ENCODE measurements at regions not wholly inside any gene's neighbourhood (a gene's known extent, or its start where the extent isn't known, plus 50 kb on each side); places are given as distances from the start of the nearest gene placed in this dataset.

GRCh38 chr3:71893702-71894479 is 108.9 kb upstream of the PROK2 start:
- DNase-seq (ENCODE audit: low read depth in 2 of 2) = no peak

GRCh38 chr3:71893122-71893521 is 108.2 kb upstream of the PROK2 start:
- DNase-seq (ENCODE audit: low read depth in 2 of 2) = no peak

- DNase-seq (ENCODE audit: low read depth in 2 of 2) = no peak
Measured at GRCh38 chr3:71891483-71891882, 106.5 kb upstream of the PROK2 start.

DNA sequence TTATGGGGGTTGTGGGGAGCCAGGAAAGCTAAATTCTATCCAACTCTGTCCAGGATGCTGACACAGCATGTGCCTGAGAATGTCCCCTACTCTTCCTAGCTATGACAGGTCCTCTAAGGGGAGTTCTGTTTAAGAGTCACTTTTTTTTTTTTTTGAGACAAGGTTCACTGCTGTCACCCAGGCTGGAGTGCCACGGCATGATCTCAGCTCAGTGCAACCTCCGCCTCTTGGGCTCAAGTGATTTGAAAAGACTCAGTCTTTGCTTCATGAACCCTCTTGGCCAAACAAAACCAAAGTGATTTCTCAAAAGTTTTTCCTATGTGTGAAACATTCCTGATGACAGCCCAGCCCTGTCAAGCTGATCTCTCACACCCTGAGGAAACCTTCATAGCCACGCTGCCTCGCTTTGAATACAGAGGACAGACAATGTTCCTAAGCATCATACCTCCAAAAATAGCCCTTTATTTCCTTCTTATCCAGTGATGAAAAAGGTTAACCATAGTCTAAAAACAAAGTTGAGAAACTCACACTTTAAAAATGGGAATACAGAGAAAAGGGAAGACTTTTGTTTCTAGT is 105.5 kb upstream of the PROK2 start:
- DNase-seq (ENCODE audit: low read depth in 2 of 2) = no peak

DNA sequence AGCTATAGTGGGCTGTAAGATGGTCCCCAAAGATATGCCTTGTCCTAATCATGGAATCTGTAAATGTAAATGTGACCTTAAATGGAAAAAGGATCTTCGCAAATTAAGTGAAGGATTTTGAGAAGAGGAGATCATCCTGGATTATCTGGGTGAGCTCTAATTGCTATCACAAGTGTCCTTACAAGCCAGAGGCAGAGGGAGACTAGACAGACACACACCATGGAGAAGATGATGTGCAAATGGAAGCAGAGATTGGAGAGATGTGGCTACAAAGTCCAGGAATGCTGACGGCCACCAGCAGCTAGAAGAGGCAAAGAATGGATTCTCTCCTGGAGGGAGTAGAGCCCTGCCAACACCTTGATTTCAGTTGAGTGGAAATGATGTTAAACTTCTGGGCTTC is 102.3 kb upstream of the PROK2 start:
- DNase-seq (ENCODE audit: low read depth in 2 of 2) = no peak

- DNase-seq (ENCODE audit: low read depth in 2 of 2) = no peak
Measured at GRCh38 chr3:71885006-71885405, 100.1 kb upstream of the PROK2 start.

GRCh38 chr3:71881732-71882131 is 96.8 kb upstream of the PROK2 start:
- DNase-seq (ENCODE audit: low read depth in 2 of 2) = no peak

- DNase-seq (ENCODE audit: low read depth in 2 of 2) = no peak
Measured at GRCh38 chr3:71881041-71881440, 96.1 kb upstream of the PROK2 start.

GRCh38 chr3:71879089-71879488 is 94.1 kb upstream of the PROK2 start:
- no peak for DNase-seq (ENCODE audit: low read depth in 2 of 2)

- DNase-seq (ENCODE audit: low read depth in 2 of 2) = no peak
Measured at GRCh38 chr3:71876135-71877105, 91.5 kb upstream of the PROK2 start.

DNA sequence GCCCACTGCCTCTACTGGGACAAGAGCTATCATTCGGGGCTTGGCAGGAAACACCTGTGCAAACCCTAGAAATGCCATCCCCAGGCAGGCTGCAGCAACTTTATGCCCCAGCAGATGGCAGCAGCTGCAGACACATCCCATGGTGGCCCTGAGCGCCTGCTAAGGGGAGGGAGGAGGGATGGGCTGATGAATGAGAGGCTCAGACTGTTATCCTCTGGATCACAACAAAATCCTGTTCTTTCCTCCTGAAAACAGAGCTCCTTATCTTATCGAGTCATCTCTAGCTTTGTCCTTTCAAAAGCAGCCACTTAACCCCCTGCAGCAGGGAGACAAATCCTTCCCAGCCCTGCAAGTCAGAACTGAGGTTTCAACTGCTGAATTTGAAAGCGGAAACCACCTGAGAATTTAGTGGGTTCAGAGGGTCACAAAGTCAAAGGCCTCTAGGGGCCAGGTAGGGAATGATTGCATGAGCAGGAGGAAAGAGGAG is 90.6 kb upstream of the PROK2 start:
- DNase-seq (ENCODE audit: low read depth in 2 of 2) = peak; percentile 44 to 60

- DNase-seq (ENCODE audit: low read depth in 2 of 2) = no peak
Measured at GRCh38 chr3:71874618-71875017, 89.7 kb upstream of the PROK2 start.

DNA sequence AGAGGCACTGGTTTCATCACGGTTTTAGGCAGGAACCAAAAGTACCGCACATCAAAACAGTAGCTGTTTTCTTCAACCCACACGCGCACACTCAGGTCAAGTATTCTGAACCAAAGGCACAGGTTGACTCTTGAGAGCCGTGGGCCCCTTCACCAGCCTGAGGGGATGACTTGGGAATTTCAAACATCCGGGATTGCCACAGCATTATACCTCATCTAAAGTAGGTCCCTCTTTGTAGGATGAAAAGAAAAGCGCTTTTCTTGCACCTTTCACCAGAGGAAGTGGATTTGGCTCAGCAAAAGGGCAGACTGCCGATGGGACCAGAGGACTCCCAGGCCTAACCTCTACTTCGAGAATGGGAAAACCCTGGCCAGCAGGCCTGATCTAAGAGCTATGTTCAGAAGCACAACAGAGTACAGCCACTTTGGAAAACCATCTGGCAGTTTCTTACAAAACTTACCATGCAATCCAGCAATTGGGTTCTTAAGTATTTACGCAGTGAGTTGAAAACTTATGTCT is 88.2 kb upstream of the PROK2 start:
- no peak for DNase-seq (ENCODE audit: low read depth in 2 of 2)

DNA sequence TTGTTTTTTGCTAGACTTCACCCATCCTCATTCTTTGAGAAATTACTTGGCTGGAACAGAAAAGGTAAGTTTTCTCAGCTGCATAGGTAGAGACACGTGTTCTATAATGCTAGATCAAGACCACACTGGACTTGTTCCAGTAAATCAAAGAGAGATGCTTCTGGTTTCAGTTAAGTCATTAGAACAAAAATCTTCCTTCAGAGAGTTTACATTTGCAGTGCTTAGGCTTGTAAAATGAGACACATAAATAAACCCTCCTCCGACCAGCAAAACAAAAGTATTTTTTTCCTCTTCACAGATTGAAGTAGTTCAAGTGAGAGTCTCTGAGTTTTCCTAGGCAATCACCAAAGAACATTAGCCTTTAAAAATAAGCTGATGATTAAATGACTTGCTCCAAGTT is 87.3 kb upstream of the PROK2 start:
- no peak for DNase-seq (ENCODE audit: low read depth in 2 of 2)

- no peak for DNase-seq (ENCODE audit: low read depth in 2 of 2)
Measured at GRCh38 chr3:71870966-71871512, 86.1 kb upstream of the PROK2 start.

DNA sequence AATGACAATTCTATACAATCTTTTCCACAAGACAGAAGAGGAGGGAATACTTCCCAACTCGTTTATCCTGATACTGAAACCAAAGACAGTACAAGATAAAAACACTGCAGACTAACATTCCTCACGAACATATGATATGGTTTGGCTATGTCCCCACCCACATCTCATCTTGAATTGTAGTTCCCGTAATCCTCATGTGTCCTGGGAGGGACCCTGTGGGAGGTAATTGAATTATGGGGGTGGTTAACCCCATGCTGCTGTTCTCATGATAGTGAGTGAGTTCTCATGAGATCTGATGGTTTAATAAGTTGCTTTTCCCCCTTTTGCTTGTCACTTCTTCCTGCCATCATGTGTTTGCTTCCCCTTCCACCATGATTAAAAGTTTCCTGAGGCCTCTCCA is 83.9 kb upstream of the PROK2 start:
- no peak for DNase-seq (ENCODE audit: low read depth in 2 of 2)

DNA sequence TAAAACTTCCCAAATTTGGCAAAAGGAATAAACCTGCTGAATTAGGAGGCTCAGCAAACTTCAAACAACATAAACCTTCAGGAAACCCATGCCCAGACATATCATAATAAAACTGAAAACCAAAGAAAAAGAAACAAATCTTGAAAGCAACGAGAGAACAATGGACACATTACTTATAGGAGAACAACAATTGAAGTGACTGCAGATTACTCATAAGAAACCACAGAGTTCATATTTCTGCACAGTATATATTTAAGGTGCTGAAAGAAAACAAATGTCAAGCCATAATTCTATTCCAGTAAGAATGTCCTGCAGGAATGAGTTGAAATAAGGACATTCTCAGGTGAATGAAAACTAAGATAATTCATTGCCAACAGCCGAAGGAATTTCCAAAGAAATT is 80.8 kb upstream of the PROK2 start:
- no peak for DNase-seq (ENCODE audit: low read depth in 2 of 2)

GRCh38 chr3:71863563-71864190 is 78.7 kb upstream of the PROK2 start:
- no peak for DNase-seq (ENCODE audit: low read depth in 2 of 2)

DNA sequence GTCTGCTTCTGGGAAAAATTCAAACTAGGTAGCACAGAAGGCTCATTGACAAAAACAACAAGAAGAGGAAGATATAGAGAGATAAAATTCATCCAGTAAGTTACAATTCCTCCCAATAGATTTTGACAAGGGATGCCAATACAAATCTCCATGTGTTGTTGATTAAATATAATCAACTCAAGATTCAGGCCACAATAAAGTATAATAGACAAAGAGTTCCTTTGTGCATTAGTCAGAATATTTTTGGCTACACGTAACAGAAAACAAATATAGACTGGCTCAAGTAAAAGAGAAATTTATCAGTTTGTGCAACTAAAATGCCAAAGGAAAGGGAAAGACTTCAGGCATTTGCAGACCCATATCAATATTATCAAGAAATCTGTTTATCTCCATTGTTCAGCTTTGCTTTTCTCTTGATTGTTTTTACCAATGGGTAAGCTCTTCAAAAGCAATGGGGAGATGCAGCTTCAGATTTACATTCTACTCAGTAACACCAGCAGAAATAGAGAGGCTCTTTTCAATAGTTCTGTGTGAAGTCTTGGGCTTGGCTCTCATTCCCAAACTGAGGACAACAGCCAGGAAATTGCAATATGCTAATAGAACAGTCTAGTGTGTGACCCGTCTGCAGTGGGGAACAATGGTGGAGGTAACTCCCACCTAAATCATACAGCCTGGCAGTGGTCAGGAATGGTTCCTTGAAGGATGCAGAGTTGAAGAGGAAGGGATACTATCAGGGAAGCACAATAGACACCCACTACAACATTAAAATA is 77.6 kb upstream of the PROK2 start:
- DNase-seq (ENCODE audit: low read depth in 2 of 2) = no peak

DNA sequence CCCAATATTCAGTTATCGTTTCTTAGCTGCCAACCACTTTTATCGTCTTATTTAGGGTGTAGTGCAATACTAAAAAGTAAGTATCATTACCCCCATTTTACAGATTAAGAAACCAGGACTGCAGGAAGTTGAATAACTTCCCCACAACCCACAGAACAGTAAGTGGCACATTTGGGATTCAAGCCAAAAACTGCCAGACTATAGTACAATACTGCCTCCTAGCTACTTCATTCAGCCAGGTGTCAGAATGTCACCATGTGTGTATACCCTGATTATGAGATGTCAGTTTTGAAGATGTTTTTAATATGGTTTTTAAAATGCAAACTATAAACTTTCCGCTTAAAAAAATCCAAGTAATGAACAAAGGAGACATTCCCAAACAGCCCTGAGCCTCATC is 74.2 kb upstream of the PROK2 start:
- DNase-seq (ENCODE audit: low read depth in 2 of 2) = no peak

Measured in stimulated activated CD8-positive, alpha-beta memory T cell treated with anti-CD3 and anti-CD28 coated beads, Interleukin-7, amount 100 ng/mL, for 1 hour (primary cell).